ENCODE measurements at regions not wholly inside any gene's neighbourhood (a gene's known extent, or its start where the extent isn't known, plus 50 kb on each side); places are given as distances from the start of the nearest gene placed in this dataset.

DNA sequence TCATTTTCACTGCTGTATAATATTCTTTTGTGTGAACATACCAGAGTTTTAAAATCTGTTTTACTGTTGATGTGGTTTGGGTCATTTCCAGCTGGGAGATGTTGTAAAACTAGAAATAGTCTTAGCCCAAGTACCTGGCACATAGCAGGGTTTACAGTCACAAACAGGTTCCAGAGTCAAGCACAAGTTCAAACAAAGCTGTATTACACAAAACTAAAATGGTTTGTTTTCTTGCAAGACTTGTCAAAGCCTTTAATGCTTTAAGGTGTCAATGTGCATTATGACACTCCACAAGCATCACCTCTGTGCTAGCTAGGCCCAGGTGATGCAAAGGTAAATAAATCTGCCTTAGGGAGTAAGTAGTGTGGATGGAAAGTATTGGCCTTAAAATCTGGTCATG is 379.1 kb downstream of the MN1 start (continued):
- TF ChIP-seq SP2 (IDR thresholded peaks at IDR 0.05; ENCODE audit: low read length), result no peak
- no peak for TF ChIP-seq RFX5 (IDR thresholded peaks at IDR 0.05; ENCODE audit: borderline replicate concordance, low read depth, low read length)

DNA sequence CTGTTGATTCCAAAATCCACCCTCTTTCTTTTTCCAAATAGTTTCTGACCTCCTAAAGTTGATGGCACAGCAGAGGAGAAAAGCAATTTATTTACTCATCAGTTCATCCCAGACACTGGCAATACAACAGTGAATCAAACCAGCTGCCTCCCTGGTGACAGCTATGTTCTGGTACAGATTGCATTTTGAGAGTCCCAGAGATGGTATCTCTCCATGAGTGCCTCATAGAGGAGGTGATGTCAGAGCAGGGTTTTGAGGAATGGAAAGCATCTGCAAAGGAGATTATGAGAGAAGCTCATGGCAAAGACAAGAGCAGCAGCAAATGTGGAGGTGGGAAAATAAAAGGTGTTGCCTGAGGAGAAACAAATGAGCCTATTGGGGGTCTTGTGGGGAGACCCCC is 377.2 kb downstream of the MN1 start:
- POLR2A ChIA-PET (ENCODE audit: partially characterized antibody), result no interaction called here
- H4K5ac ChIP-seq (ENCODE audit: insufficient read length, low read depth, low read length), result no peak overlapping the region
- no peak overlapping the region for H3K4me3 ChIP-seq (ENCODE audit: extremely low read depth in 1 of 4, insufficient read depth in 2 of 4, low read depth in 3 of 4, low read length in 4 of 4)
- no peaks in the 10 kb centered on the region for H4K20me1 ChIP-seq (replicated peaks in 1 of 2; ENCODE audit: control insufficient read depth in 1 of 2, insufficient read depth in 2 of 2, low read length in 2 of 2)
- no peak overlapping the region for H2BK5ac ChIP-seq (ENCODE audit: low read depth, low read length)
- H2AFZ ChIP-seq (ENCODE audit: low read length), result no peak overlapping the region
- no peak overlapping the region for H4K8ac ChIP-seq (ENCODE audit: extremely low read depth, insufficient read depth, low read length)
- no peak overlapping the region for H2BK20ac ChIP-seq (ENCODE audit: low read length)
- no peaks in the 10 kb centered on the region for H3K79me2 ChIP-seq (ENCODE audit: control insufficient read depth in 1 of 2, insufficient read depth in 2 of 2, low read length in 2 of 2)
- H3K23ac ChIP-seq (ENCODE audit: insufficient read length), result no peak overlapping the region
- H2BK15ac ChIP-seq (ENCODE audit: low read length), result no peak overlapping the region
- CTCF ChIA-PET (ENCODE audit: partially characterized antibody), result interaction anchor here (1.1 kb wide), 1 partner anchor 38 kb away, joined by 4 read pairs; no protein-coding TSS in a partner anchor
- no peak overlapping the region for H3K4ac ChIP-seq (replicated peaks; ENCODE audit: insufficient read length, low read depth, low read length)
- no peak overlapping the region for H3K27ac ChIP-seq (ENCODE audit: low read depth, low read length)
- H2AK5ac ChIP-seq (ENCODE audit: low read depth, low read length), result no peak overlapping the region
- no peak for DNase-seq (ENCODE audit: low read depth in 1 of 2, low spot score in 2 of 2)
- no peaks in the 10 kb centered on the region for H3K36me3 ChIP-seq (ENCODE audit: control insufficient read depth in 2 of 4, insufficient read depth in 4 of 4, low read length in 3 of 4)
- H3K27me3 ChIP-seq (replicated peaks in 1 of 4; ENCODE audit: control insufficient read depth in 3 of 4, extremely low read depth in 1 of 4, insufficient read depth in 3 of 4, low read length in 3 of 4), result no peaks in the 10 kb centered on the region
- no peaks in the 10 kb centered on the region for H3K9me3 ChIP-seq (ENCODE audit: insufficient read depth in 2 of 2, low read depth in 1 of 2, low read length in 1 of 2)
- no peak overlapping the region for H3K56ac ChIP-seq (replicated peaks; ENCODE audit: insufficient read length, low read depth, low read length)
- peaks cover 0 to 6% (median 0%) of the 10 kb centered on the region in 4 experiments; a peak in 1 of 7 replicates for H3K4me1 ChIP-seq (replicated peaks in 1 of 4; ENCODE audit: control insufficient read depth in 3 of 4, insufficient read depth in 4 of 4, low read length in 3 of 4)
- no peak overlapping the region for H3K9ac ChIP-seq (replicated peaks in 1 of 4; ENCODE audit: extremely low read depth in 1 of 4, low read depth in 3 of 4, low read length in 3 of 4)
- no peaks in the 10 kb centered on the region for H3K79me1 ChIP-seq (ENCODE audit: low read depth, low read length)
- H2BK120ac ChIP-seq (replicated peaks; ENCODE audit: low read depth, low read length), result no peak overlapping the region
- no peak overlapping the region for H4K91ac ChIP-seq (replicated peaks; ENCODE audit: insufficient read length, low read length)
- no peak overlapping the region for H3K14ac ChIP-seq (ENCODE audit: insufficient read length)
- no peak overlapping the region for H3K4me2 ChIP-seq (ENCODE audit: insufficient read depth in 1 of 2, low read depth in 2 of 2, low read length in 2 of 2)
- no peak overlapping the region for H3K18ac ChIP-seq (ENCODE audit: extremely low read depth, low read length)
- no peak for FAIRE-seq
- peaks cover under 1% of the 10 kb centered on the region; the same call in 1 of the 2 replicates for H3K23me2 ChIP-seq (ENCODE audit: low read depth, low read length)
- H2BK12ac ChIP-seq (ENCODE audit: low read depth, low read length), result no peak overlapping the region
- TF ChIP-seq TBP (IDR thresholded peaks at IDR 0.05; ENCODE audit: low read depth, low read length) (no peak), SP2 (IDR thresholded peaks at IDR 0.05; ENCODE audit: low read length) (no peak), SIRT6 (IDR thresholded peaks at IDR 0.05; ENCODE audit: low read length) (no peak), ZNF274 (IDR thresholded peaks at IDR 0.05; ENCODE audit: borderline replicate concordance, extremely low read depth, low read length) (no peak), PHF8 (conservative IDR thresholded peaks at IDR 0.05; ENCODE audit: low read depth, low read length) (no peak), RAD21 (IDR thresholded peaks at IDR 0.05 in 1 of 2, conservative IDR thresholded peaks at IDR 0.05 in 1 of 2; ENCODE audit: low read depth in 2 of 2, low read length in 2 of 2) (no peak), CHD1 (IDR thresholded peaks at IDR 0.05; ENCODE audit: low read depth, low read length) (no peak), TEAD4 (IDR thresholded peaks at IDR 0.05; ENCODE audit: low read depth, low read length) (no peak)
- TF ChIP-seq, protein P1, sequence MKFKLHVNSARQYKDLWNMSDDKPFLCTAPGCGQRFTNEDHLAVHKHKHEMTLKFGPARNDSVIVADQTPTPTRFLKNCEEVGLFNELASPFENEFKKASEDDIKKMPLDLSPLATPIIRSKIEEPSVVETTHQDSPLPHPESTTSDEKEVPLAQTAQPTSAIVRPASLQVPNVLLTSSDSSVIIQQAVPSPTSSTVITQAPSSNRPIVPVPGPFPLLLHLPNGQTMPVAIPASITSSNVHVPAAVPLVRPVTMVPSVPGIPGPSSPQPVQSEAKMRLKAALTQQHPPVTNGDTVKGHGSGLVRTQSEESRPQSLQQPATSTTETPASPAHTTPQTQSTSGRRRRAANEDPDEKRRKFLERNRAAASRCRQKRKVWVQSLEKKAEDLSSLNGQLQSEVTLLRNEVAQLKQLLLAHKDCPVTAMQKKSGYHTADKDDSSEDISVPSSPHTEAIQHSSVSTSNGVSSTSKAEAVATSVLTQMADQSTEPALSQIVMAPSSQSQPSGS (IDR thresholded peaks at IDR 0.05; ENCODE audit: low read length), result no peak
- TF ChIP-seq, protein P2, sequence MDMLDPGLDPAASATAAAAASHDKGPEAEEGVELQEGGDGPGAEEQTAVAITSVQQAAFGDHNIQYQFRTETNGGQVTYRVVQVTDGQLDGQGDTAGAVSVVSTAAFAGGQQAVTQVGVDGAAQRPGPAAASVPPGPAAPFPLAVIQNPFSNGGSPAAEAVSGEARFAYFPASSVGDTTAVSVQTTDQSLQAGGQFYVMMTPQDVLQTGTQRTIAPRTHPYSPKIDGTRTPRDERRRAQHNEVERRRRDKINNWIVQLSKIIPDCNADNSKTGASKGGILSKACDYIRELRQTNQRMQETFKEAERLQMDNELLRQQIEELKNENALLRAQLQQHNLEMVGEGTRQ (IDR thresholded peaks at IDR 0.05; ENCODE audit: low read length), result no peak

Measured in H1 (cell line).